ENCODE measurements at regions not wholly inside any gene's neighbourhood (a gene's known extent, or its start where the extent isn't known, plus 50 kb on each side); places are given as distances from the start of the nearest gene placed in this dataset.

- Histone ChIP-seq H3K27me3 (ENCODE audit: insufficient read depth in 3 of 3, low read length in 2 of 3) (no peaks in the 10 kb centered on the region), H3K36me3 (ENCODE audit: insufficient read depth in 1 of 2, low read depth in 1 of 2) (no peaks in the 10 kb centered on the region), H3K4me1 (peaks cover 3% of the 10 kb centered on the region), H3K9me3 (no peaks in the 10 kb centered on the region), H3K4me3 (no peak overlapping the region), H3K27ac (no peak overlapping the region)
- no peak for DNase-seq
- intact Hi-C loops (cut with DNase I): no loop called here
- TF ChIP-seq, protein P1, sequence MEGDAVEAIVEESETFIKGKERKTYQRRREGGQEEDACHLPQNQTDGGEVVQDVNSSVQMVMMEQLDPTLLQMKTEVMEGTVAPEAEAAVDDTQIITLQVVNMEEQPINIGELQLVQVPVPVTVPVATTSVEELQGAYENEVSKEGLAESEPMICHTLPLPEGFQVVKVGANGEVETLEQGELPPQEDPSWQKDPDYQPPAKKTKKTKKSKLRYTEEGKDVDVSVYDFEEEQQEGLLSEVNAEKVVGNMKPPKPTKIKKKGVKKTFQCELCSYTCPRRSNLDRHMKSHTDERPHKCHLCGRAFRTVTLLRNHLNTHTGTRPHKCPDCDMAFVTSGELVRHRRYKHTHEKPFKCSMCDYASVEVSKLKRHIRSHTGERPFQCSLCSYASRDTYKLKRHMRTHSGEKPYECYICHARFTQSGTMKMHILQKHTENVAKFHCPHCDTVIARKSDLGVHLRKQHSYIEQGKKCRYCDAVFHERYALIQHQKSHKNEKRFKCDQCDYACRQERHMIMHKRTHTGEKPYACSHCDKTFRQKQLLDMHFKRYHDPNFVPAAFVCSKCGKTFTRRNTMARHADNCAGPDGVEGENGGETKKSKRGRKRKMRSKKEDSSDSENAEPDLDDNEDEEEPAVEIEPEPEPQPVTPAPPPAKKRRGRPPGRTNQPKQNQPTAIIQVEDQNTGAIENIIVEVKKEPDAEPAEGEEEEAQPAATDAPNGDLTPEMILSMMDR (IDR thresholded peaks at IDR 0.05): no peak
- ATAC-seq: no peak
- WGBS, 3 donors: 91 to 95% (median 91%) methylated on average over 8 of the region's 8 CpGs
These were observed 139.8 kb upstream of the SMARCA2 start for GRCh38 chr9:1875251-1875851.

DNA sequence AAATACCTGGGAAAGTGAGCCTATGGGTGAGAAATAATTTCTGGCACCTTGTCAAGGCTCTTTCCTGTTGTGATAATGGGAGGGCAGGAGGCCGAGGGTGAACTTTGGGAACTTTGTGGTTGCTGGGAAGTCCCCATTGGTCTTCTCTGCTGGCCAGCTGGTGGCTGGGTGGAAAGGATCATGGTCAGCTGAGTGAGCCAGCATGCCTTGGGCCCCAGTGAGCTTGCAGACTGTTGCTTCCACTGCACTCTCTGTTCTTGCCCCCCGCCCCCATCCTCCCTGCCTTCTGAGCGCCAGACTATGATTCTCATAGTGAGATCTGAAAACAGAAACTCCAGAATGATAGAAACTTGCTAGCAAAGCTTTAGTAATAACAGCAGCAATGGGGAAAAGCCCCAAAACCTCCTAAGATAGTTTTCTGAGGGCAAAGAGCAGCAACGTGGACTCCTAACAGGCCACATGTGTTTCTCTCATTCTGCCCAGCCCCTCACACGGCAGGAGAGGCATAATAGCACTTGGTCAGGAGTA is 139.2 kb upstream of the SMARCA2 start:
- Histone ChIP-seq H3K27me3 (ENCODE audit: insufficient read depth in 3 of 3, low read length in 2 of 3) (no peaks in the 10 kb centered on the region), H3K9me3 (no peaks in the 10 kb centered on the region), H3K4me3 (no peak overlapping the region), H3K4me1 (peaks cover under 1% of the 10 kb centered on the region), H3K27ac (no peak overlapping the region), H3K36me3 (ENCODE audit: insufficient read depth in 1 of 2, low read depth in 1 of 2) (no peaks in the 10 kb centered on the region)
- intact Hi-C loops (cut with DNase I): no loop called here
- DNase-seq (no peak), ATAC-seq (no peak)
- WGBS, 3 donors: 68 to 70% (median 70%) methylated on average over 5 of the region's 5 CpGs
- TF ChIP-seq, protein P1 (IDR thresholded peaks at IDR 0.05): no peak

GRCh38 chr9:1876891-1877496 is 138.2 kb upstream of the SMARCA2 start:
- Histone ChIP-seq H3K27ac (no peak overlapping the region), H3K36me3 (ENCODE audit: insufficient read depth in 1 of 2, low read depth in 1 of 2) (no peaks in the 10 kb centered on the region), H3K4me1 (no peaks in the 10 kb centered on the region), H3K27me3 (ENCODE audit: insufficient read depth in 3 of 3, low read length in 2 of 3) (no peaks in the 10 kb centered on the region), H3K9me3 (no peaks in the 10 kb centered on the region), H3K4me3 (no peak overlapping the region)
- intact Hi-C loops (cut with DNase I): no loop called here
- WGBS, 3 donors: 89 to 96% (median 91%) methylated on average over 5 of the region's 5 CpGs
- ATAC-seq (no peak), DNase-seq (no peak)
- TF ChIP-seq, protein P1 (IDR thresholded peaks at IDR 0.05): no peak

GRCh38 chr9:1877951-1878350 is 137.2 kb upstream of the SMARCA2 start:
- H3K27me3 ChIP-seq (ENCODE audit: insufficient read depth in 3 of 3, low read length in 2 of 3): no peaks in the 10 kb centered on the region
- 87 to 91% (median 88%) methylated on average over 4 of the region's 4 CpGs for WGBS, 3 donors
- H3K4me3 ChIP-seq: no peak overlapping the region
- no peaks in the 10 kb centered on the region for H3K9me3 ChIP-seq
- TF ChIP-seq, protein P1 (IDR thresholded peaks at IDR 0.05): no peak
- DNase-seq: no peak
- intact Hi-C loops (cut with DNase I): no loop called here
- no peak for ATAC-seq
- H3K4me1 ChIP-seq: no peaks in the 10 kb centered on the region
- H3K36me3 ChIP-seq (ENCODE audit: insufficient read depth in 1 of 2, low read depth in 1 of 2): no peaks in the 10 kb centered on the region
- no peak overlapping the region for H3K27ac ChIP-seq
